ENCODE measurements at regions not wholly inside any gene's neighbourhood (a gene's known extent, or its start where the extent isn't known, plus 50 kb on each side); places are given as distances from the start of the nearest gene placed in this dataset.

DNA sequence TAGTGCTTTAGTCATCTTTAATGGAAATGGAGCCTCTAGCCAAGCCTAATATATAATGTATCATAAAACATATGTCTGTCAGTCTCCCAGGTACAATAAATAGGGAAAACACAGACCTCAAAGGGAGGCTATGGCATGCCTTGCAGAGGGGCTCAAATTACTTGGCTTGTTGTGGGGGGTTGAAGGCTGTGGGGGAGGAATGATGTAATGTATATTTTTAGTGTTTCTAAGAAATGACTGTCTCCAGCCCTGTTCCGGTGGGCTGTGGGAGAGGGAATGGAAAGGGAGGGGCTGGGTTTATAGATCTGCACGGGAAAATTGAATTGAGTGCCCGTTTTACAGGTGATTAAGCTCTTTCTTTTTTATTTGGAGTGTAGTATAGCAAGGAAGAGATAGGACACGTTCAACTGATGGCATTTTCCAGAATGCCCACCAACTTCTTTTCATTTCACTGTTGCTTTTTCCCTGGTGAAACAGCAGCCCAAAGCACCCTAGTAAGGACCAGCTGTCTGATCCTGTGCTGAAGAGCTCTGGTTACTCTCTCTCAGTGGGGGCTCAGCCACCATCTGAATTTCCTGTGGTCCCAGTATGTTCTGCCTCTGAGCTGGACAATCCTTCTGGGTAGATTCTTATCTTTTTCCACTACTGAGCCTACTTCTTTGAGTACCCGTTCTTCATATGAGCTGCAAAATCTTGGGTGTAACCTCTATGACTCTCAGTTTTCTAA lies 220.7 kb upstream of the CASK start:
- TF ChIP-seq POLR2A (IDR thresholded peaks at IDR 0.05) (no peak), EP300 (IDR thresholded peaks at IDR 0.05) (no peak), POLR2AphosphoS5 (IDR thresholded peaks at IDR 0.05) (no peak)
- TF ChIP-seq, protein P1, sequence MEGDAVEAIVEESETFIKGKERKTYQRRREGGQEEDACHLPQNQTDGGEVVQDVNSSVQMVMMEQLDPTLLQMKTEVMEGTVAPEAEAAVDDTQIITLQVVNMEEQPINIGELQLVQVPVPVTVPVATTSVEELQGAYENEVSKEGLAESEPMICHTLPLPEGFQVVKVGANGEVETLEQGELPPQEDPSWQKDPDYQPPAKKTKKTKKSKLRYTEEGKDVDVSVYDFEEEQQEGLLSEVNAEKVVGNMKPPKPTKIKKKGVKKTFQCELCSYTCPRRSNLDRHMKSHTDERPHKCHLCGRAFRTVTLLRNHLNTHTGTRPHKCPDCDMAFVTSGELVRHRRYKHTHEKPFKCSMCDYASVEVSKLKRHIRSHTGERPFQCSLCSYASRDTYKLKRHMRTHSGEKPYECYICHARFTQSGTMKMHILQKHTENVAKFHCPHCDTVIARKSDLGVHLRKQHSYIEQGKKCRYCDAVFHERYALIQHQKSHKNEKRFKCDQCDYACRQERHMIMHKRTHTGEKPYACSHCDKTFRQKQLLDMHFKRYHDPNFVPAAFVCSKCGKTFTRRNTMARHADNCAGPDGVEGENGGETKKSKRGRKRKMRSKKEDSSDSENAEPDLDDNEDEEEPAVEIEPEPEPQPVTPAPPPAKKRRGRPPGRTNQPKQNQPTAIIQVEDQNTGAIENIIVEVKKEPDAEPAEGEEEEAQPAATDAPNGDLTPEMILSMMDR (IDR thresholded peaks at IDR 0.05) = no peak
- no peak for DNase-seq (ENCODE audit: low spot score in 2 of 2)
- WGBS = 51% methylated on average over 5 of the region's 5 CpGs
- Histone ChIP-seq H3K9me3 (no peaks in the 10 kb centered on the region), H3K27ac (no peak overlapping the region), H3K36me3 (no peaks in the 10 kb centered on the region), H3K27me3 (no peaks in the 10 kb centered on the region), H3K4me1 (no peaks in the 10 kb centered on the region), H3K4me3 (no peak overlapping the region)

DNA sequence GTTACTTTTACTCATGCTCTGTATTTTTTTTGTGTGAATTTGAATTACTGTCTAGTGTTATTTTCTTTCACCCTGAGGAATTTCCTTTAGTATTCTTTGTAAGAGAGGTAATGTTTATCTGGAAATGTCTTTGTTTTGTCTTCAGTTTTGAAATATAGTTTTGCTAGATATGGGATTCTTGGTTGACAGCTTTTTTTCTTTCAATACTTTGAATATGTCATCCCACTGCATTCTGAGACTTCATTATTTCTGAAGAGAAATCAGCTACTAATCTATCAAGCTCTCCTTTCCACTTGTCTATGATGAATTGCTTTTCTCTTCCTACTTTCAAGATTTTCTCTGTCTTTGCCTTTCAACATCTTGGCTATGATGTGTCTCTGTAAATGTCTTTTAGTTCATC lies 217.0 kb upstream of the CASK start:
- DNase-seq (ENCODE audit: low spot score in 2 of 2) = no peak
- TF ChIP-seq POLR2AphosphoS5 (IDR thresholded peaks at IDR 0.05) = no peak
- no peak for TF ChIP-seq POLR2A (IDR thresholded peaks at IDR 0.05)

DNA sequence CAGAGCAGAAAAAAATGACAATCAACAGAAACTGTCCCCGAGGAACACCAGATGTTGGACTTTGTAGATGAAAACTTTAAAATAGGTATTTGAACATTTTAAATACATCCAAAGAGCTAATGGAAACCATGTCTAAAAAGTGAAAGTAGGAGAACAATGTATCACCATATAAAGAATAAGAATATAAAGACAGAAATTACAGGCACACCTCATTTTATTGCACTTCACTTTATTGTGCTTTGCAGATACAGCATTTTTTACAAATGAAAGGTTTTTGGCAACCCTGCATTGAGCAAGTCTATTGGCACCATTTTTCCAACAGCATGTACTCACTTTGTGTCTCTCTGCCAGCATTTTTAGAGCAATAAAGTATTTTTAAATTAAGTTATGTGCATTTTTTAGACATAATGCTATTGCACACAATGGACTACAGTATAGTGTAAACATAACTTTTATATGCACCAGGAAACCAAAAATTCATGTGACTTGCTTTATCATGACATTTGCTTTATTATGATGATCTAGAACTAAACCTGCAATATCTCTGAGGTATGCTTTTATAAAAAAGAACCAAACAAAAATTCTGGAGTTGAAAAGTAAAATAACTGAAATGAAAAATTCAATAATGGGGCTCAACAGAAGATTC lies 212.4 kb upstream of the CASK start:
- Histone ChIP-seq H3K27ac (no peak overlapping the region), H3K4me1 (no peaks in the 10 kb centered on the region), H3K4me3 (no peak overlapping the region), H3K36me3 (no peaks in the 10 kb centered on the region), H3K27me3 (no peaks in the 10 kb centered on the region), H3K9me3 (no peaks in the 10 kb centered on the region)
- TF ChIP-seq, protein P1 (IDR thresholded peaks at IDR 0.05) = no peak
- TF ChIP-seq EP300 (IDR thresholded peaks at IDR 0.05) (no peak), POLR2AphosphoS5 (IDR thresholded peaks at IDR 0.05) (no peak), POLR2A (IDR thresholded peaks at IDR 0.05) (no peak)
- 74% methylated on average over 1 of the region's 1 CpG for WGBS
- DNase-seq (ENCODE audit: low spot score in 2 of 2) = no peak

More for the DNA sequence above, 217.0 kb upstream of the CASK start:
- no peaks in the 10 kb centered on the region for H3K9me3 ChIP-seq
- H3K27me3 ChIP-seq = no peaks in the 10 kb centered on the region
- no peak overlapping the region for H3K4me3 ChIP-seq
- H3K36me3 ChIP-seq = no peaks in the 10 kb centered on the region
- H3K4me1 ChIP-seq = no peaks in the 10 kb centered on the region
- H3K27ac ChIP-seq = no peak overlapping the region

DNA sequence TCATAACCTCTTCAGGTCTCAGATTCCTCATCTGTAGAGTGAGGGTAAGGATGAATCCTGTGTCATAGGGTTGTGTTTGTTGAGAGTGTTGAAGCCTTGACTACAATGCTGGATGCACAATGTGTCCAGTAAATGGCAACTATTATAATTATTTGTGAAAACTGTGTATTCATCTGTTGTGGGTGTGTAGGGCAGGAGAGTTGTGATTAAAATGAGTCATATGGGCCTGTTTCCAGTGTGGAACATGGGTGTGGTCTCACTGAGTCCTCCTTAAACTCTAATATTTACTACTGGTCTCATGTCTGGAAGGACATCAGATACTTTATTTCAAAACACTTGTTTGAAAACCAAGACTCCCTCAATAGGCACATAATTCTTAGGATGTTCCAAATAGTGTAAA lies 208.5 kb upstream of the CASK start:
- H3K9me3 ChIP-seq = no peaks in the 10 kb centered on the region
- DNase-seq (ENCODE audit: low spot score in 2 of 2) = no peak
- no peak for TF ChIP-seq POLR2AphosphoS5 (IDR thresholded peaks at IDR 0.05)
- TF ChIP-seq POLR2A (IDR thresholded peaks at IDR 0.05) = no peak
- TF ChIP-seq, protein P1 (IDR thresholded peaks at IDR 0.05) = no peak
- TF ChIP-seq EP300 (IDR thresholded peaks at IDR 0.05) = no peak
- H3K27me3 ChIP-seq = no peaks in the 10 kb centered on the region
- H3K4me3 ChIP-seq = no peak overlapping the region
- no peaks in the 10 kb centered on the region for H3K36me3 ChIP-seq
- no peak overlapping the region for H3K27ac ChIP-seq
- no peaks in the 10 kb centered on the region for H3K4me1 ChIP-seq

DNA sequence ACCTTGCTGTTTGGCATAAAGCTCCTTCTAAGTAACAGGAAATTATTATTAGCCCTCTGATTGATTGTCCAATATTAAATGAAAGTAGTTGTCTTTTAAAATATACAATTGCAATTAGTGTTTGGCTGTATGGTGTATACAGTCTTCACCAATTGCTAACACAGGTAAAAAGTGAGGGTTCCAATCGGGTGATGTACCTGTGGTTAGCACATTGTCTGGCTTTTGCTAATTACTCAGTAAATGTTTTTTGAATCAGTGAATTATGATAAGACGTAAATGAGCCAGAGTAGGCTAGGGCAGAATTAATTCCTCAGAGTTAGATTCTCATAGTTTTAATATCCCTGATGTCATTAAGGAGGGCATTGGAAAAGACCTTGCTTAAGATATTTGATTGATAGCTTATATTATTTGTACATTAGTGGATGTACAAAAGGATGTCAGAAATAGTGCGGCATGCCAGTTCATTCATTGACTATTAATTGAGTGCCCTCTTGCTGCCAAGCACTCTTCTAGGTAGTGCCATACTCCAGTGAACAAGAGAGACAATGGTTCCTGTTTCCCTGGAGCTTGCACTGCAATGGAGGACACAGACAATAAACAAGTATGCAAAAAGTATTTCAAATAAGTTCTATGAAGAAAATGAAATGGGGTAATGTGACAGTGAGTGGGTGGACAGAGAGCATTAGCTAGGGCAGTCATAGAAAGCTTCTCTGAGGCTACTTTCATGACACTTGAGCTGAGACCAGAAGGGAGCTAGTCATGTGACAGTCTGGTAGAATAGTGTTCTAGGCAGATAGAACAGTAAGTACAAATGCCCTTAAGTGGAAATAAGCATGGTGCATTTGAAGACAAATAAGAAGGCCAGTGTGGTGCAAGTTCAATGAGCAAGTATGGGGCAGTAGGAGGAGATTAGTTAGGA lies 205.9 kb upstream of the CASK start:
- 85% methylated on average over 3 of the region's 3 CpGs for WGBS
- TF ChIP-seq, protein P1 (IDR thresholded peaks at IDR 0.05) = no peak
- no peak for TF ChIP-seq POLR2AphosphoS5 (IDR thresholded peaks at IDR 0.05)
- no peak for TF ChIP-seq EP300 (IDR thresholded peaks at IDR 0.05)
- TF ChIP-seq POLR2A (IDR thresholded peaks at IDR 0.05) = no peak
- no peaks in the 10 kb centered on the region for H3K4me1 ChIP-seq
- H3K27me3 ChIP-seq = no peaks in the 10 kb centered on the region
- DNase-seq (ENCODE audit: low spot score in 2 of 2) = no peak
- no peaks in the 10 kb centered on the region for H3K9me3 ChIP-seq
- no peak overlapping the region for H3K27ac ChIP-seq
- H3K4me3 ChIP-seq = no peak overlapping the region
- no peaks in the 10 kb centered on the region for H3K36me3 ChIP-seq
